GM19043 (cell line): ENCODE measurements at regions not wholly inside any gene's neighbourhood (a gene's known extent, or its start where the extent isn't known, plus 50 kb on each side); places are given as distances from the start of the nearest gene placed in this dataset.

ENCODE experiments used
- ATAC-seq: cut with Tn5 transposase; IDR thresholded peaks from one replicate; pipeline ENCODE4 v1.9.1; 2021; ENCODE audit warnings: low read depth; ENCODE audit not compliant: unreplicated experiment

DNA sequence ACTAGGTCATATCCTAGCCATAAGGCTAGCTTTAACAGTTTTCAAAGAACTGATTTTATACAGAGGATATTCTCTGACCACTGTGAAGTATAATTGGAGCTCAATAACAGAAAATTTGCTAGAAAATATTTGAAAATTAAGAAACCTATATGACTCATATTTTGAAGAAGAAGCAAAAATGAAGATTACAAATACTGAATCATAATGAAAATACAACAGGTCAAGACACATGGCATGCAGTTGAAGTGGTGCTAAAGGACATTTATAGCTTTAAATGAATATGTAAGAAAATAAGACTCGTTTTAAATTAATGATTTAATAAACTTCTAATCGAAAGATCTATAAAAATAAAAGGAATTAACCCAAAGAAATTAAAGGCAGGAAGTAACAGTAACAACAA, 1234.6 kb downstream of the SLC16A7 start:
- no peak for ATAC-seq

DNA sequence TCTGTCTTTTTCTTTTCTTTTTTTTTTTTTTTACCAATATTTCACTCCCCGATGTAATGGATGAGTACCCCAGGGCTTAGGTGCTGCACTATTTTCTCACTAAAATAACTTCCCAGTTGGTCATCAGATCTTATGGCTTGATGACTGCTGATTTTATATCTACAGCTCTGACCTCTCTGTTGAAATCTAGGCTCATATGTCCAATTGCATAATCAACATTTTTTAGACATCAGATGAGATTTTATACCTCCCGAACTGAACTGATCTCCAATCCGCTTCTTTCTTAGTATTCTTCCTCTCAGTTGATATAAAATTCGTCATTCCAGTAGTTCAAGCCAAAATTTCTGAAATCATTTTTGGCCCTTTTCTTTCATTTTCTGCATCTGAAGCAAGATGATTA, 1236.5 kb downstream of the SLC16A7 start:
- ATAC-seq: no peak

DNA sequence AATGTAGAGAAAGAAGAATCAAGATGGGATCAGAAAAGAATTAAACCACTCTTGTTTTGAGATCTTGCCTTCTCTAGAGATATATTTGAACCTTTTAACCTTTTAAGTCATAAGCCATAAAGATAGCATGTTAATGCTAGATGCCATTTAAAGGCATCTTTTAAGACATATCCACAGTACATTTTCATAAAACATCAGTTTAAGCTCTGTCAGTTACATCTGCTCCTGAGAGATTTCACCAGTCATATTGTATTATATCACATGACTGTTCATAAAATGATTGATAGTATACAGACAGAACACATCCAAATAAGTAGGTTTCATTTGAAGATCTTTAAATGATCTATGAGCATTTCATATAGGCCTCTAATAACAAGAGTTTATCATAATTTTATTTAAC, 1238.5 kb downstream of the SLC16A7 start:
- ATAC-seq: no peak

DNA sequence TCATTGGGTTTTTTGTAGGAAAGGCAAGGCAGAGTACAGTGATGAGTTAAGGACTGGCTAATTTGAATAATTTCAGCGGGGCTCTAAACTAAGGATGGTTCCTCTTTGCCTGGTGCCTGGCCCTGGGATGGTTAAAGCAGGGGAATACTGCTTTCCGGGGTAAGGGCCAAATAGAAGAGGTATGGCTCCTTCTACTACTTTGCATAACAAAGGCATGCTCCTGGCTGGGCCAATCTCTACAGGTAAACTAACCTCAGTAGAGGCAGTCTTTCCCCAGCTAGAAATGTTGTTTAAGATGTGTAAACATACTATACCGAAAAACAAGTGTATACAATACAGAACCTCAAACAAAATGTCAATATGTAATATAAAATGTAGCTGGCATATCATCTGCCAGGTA, 1239.0 kb downstream of the SLC16A7 start:
- ATAC-seq: no peak

DNA sequence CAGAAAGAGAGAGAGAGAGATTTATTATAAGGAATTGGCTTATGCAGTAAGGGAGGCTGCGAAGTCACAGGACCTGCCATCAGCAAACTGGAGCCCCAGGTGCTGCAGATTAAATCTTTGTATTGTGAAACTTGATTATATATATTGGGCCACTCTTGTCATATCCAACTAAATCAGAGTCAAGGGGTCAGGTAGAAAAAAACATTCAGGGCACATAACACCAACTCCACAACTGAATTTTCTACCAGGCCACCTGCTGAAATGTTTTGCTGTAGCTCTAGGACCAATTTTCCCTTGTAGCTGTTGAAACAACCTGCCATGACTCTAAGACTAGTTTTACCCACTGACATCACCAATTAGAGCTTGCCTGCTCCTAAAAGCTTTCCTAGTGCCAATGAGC, 1240.8 kb downstream of the SLC16A7 start:
- no peak for ATAC-seq

DNA sequence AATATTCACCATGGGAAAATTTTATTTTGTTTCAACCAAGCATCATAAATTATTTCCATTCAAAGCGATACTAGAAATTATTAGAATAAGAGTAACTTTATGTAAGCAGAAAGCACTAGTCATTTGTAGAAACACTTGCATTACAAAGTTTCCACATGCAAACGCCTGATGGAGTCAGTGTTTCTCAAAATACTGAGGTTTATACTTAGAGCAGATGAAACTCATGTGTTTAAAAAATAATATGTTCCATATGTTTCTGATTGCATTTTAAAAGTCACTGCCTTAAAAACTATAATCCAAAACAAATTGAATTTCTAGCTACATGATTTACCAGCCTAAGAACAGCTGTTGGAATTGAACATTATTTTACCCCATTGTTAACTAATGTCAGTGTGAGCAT, 1246.4 kb downstream of the SLC16A7 start:
- no peak for ATAC-seq

DNA sequence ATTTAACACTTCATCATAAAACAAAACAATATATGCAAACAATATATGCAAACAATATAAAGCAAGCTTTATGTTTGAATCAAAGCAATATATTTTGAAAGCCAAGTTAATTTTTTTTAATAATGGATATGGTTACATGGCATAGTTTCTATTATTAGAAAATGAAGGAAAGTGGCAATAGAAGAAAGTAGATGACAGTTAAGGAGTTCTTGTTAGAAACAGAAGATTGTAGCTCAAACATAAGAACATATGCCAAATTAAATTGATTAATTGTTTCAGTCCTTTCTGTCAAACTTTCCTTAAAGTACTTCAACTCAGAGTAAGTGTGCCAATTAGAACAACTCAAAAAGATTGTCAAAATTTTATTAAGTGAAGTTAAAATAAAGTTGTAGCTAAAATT, 1248.3 kb downstream of the SLC16A7 start:
- no peak for ATAC-seq

DNA sequence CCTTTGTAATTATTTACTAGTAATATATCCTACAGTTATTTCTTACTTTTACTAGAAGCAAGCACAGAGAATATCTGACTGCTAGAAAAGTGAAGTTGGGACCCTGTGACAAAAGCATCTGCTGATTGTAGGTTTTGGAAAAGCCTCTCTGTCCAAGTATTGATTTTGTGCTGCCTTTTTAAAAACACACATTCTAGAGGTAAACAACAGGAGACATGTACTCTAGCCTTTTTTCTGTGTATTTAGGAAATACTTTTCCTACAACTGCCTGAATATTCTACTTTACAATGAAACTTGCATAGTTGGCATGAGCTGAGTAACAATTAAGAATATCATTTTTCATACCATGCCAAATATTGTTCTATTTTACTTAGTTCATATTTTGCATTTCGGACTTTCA, 1249.0 kb downstream of the SLC16A7 start:
- no peak for ATAC-seq

DNA sequence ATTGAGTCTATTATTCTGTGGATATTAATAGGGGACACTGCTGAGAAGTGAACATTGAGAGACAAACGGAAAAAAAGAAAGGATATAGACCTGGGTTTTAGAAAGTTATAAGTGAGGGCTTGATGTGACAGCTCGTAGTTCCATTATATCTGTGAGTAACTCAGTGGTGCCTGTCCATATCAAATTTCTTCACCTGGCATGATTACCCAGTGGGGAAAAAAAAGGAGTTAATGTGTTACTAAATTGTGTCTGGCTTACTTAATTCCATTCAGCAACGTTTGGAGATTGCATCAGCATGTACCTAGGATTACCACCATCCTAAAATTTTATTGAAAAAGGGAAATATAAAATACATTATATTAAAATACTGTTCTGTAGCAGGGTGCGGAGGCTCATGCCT, 1249.9 kb downstream of the SLC16A7 start:
- no peak for ATAC-seq

DNA sequence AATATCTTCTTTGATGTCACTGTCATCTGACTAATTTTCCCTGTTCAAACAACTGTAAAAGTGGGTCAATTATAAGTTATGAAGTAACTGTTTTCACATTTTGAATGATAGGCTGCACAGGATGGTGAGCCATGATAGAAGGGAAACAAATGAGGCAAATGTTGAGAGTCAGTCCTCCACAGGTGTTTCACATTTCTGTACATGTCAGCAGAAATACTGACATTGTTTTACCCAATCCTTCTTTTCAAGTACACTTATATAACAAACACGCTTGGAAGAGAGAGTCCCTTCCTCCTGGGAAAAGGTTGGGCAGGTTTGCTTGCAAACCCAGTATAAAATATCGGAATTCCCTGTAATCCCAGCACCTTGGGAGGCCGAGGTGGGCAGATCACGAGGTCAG, 1251.5 kb downstream of the SLC16A7 start:
- no peak for ATAC-seq

DNA sequence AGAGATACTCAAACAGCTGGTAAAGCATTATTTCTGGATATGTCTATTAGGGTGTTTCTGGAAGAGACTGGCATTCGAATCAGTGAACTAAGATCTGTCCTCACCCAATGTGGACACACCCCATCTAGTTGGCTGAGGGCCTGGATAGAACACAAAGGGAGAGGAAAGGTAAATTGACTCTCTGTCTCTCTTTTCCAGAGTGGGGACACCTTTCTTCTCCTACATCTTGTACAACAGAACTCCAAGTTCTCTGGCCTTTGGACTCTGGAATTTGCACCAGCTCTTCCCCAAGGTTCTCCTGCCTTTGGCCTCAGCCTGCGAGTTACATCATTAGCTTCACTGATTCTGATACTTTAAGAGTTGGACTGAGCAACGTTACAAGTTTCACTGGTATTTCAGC, 1253.9 kb downstream of the SLC16A7 start:
- no peak for ATAC-seq

DNA sequence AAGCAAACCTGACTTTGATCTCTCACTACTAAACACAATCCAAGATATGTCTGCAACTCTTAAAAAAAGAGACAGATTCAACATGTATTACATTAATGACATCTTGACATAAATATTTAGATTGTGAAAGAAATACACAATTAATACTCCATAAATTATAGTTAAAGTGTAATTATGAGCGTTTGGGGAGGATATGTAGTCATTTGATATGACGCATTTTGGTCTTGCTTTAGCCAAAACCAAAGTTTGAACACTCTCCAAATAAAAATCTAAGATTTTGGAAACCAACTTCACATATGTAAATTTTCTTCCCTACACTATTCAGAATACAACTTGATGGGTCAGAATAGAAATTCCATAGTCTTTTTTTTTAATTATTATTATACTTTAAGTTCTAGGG, 1257.6 kb downstream of the SLC16A7 start:
- no peak for ATAC-seq

DNA sequence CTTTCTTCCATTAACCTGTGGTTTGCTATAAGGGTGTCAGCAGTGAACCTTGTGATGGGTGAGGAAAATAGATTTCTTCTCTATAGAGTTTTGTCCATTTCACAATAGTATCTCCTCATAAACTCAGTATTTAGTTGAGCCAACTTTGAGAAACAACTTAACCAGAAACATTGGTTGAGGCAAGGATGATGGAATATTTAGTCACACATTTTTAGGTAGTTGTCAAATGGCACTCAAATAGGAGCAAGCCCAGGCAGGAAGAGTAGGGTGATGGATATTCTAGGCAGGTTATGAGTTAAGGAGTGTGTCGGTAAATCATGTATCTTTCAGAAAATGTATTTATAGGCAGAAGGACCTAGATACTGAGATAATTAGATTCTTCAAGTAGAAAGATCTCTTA, 1267.6 kb downstream of the SLC16A7 start:
- ATAC-seq: no peak

DNA sequence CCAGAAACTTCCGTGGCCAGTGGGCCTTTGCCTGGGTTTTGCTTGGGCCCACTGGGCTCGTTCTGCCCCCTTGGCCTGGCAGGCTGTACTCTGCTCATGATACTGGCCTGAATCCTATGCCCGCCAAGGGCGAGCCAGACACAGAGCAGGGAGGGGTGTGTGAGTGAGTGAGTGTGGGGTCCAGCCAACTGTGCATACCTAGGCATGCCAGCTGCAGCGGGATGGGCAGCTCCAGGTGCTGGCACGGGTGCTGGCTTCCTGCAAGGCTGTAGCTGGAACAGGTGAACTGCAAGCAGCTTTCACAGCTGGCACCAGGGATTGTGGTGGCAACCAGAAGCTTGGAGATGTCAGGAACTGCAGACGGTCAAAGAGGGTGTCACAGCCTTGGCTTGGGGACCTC, 1276.4 kb downstream of the SLC16A7 start:
- ATAC-seq: no peak

DNA sequence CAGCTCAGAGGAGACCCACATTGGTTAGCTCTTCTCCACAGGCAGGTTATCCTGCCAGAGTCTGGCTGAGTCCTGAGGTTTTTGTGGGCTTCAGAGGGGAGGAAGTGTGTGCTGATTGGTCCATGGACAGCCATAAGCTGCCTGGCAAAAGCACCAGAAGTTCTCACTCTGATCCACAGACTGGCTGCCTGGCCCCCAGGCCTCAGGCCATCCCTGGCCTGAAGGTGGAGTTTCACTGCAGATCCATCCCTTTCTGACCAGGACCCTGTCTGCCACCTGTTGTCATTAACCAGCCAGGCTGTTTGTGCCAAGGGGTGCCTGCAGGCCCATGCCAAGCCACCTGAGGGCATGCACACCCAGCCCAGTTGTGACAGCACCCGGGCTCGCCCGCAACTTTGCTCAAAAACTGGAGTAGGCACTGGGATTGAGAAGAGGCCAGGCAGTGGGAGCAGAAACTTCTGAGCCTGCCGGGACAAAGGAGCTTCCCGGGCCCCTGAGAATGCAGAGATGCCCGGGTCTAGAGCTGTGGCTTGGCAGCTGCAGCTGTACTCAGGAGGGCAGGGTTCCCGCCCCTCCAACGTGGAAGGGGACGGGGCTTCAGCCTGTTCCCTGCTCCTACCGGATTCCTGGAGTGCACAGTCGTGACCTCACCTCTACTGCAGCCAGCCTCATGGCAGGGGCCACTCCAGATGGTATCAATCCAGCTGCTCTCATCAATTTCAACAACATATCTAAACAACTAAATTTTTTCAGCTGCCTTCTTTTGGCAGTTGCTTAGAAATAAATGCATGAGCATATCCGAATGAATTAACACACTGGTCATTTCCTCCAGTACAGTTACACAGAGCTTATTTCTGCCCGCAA, 1277.3 kb downstream of the SLC16A7 start:
- ATAC-seq: no peak

DNA sequence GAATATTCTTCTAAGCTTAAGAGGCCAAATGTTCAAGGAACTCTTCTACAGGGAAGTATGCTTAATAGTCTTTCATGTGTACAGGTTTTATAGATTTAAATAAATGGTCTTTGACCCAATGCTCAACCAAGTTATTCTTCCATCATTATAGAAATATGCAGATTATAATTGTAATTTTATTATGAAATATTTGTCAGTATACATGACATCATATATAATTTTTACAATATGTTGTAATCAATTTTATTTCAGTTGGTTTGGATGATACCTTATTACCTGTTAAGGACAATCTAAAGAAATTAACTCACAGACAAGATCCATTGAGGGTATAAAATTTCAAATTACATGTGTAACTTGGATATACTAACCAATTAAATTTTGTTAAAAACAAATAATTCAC, 1278.3 kb downstream of the SLC16A7 start:
- ATAC-seq: no peak

DNA sequence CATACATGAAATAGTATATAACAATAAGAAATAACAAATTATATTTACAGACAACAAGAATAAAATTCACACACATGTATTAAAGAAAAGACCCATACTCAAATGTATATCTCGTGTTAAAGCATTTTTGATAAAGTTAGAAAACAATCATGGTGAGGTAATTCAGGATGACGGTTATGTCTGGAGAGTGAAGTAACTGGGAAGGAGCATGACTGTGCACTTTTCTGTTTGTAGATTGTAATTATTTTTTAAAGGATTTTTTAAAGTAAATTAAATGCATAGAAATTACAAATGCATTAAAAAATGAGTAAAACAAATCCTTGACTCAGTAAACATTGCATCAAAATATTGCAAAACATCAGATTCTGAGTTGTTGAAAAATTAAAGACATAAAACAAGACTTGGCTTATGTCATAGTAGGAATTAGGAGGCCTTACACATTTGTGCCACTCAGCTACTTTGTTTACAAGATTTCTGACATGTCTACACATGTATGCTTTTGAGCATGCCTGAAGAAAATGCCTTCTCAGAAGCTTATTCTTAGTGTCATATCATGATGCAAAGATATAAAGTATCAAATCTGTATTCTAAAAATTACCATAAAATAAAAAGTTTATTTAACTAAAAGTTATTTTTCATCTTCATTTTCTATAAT, 1325.1 kb downstream of the SLC16A7 start:
- no peak for ATAC-seq

DNA sequence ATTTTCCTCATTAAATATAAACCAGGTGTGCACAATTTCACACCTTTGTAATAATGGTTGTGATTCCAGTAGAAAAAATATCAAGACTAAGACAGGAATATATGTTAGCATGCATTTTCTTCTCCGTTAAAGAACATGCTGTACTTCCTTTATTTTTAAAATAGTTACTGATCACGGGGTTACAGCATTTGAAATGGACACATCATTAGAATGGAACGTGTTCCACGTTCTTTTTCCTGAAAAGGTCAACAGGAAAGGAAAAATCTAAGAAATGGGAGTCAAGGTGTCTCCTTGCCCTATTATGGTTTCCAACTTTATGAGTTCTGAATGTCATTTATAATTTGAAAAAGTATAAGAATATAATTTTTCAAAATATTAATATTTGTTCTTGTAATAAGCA, 1325.7 kb downstream of the SLC16A7 start:
- no peak for ATAC-seq

DNA sequence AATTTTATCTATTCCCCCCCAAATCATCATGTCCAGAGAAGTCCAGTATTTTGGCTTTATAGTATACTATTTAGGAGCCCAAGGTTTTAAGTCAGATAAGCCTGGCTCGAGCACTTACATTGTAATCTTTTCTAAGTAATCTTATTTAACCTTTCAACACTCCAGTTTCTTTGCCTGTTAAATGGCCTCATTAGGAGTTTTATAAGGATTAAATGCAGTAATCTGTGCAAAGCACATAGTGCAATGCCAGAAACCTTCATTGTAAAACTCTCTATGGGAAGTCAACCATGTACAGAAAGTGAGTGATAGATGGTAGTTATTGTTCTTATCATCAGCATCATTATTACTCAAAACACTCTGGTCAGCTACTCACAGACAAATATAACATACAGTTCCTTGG, 1330.4 kb downstream of the SLC16A7 start:
- no peak for ATAC-seq

DNA sequence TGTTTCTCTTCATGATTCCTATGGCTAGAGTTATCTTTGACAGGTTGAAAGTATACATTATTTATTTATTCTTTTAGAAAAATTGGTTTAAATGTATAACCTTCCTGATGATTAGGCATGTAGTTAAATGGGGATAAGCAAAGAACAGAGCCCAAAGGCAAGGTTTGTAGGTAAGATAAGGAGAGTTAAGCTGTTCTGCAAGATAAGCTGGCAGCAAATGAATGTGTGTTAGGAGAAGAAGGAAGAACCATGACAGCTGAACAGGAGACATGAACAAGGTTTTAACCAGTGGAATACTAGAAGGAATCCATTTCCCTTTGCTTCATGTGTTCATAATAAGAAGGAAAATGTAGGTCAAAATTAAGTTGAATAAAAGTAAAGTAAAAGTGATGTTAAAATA, 1330.1 kb upstream of the USP15 start:
- no peak for ATAC-seq

DNA sequence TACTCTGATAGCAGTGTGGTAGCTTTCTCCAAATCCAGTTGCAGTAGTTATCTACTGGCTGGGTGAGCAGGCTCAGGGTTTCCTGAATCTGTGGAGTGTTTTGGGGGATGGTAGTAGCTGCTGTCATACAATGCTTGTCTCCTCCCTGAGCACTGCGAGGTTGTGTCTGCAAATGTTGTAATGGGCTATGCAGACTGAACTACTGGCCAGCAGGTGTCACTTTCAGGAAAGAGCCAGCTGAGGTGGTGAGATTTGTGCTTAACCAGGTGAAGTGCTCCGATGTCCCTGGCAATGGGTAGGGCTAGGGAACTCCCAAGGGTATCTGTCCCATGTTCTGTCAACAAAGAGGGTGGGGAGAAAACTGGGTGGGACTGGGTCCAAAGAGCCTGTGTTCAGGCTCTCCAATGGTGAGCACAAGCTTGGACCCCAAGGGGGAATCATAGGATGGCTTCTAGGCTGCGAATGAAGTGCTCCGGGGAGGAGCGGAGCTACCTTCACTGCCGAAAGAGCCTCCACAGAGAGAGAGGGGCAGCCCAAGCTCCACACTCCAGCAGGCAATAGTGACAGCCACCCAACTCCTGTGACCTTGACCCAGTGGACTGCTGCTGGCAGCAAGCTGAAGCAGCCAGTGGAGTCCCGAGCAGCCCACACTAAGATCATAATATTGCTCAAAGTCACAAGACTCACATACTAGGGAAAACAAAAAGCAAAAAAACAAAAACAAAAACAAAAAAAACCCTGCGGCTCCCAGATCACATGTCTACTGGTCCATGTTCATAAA, 1324.0 kb upstream of the USP15 start:
- ATAC-seq: no peak

DNA sequence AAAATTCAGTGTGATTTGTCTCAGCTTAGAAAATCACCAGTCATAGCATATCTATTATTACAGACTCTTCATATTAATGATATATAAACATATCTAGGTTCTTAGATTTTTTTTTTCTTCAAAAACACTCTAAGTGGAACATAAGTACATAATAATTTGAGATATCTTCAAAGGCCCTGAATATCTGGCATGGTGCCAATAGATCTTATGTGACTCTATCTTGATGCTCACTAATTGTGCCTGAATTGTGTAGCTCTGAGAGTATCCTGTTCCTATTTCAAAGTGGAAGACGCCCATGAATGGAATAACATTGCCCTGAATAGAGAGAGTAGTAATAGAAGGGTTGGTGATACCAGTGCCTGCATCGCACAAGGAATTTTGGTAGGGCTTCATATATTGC, 1312.7 kb upstream of the USP15 start:
- no peak for ATAC-seq
